ENCODE measurements at regions not wholly inside any gene's neighbourhood (a gene's known extent, or its start where the extent isn't known, plus 50 kb on each side); places are given as distances from the start of the nearest gene placed in this dataset.

- no peak for TF ChIP-seq PATZ1 (CRISPR knock-in tag; IDR thresholded peaks at IDR 0.05; ENCODE audit: borderline replicate concordance)
- TF ChIP-seq ARNTL (CRISPR knock-in tag; IDR thresholded peaks at IDR 0.05; ENCODE audit: borderline replicate concordance, low read depth) = no peak
- TF ChIP-seq ZFP30 (CRISPR knock-in tag; IDR thresholded peaks at IDR 0.05) = no peak
- no peak for TF ChIP-seq CREB5 (CRISPR knock-in tag; IDR thresholded peaks at IDR 0.05; ENCODE audit: low read depth)
- TF ChIP-seq ZNF565 (CRISPR knock-in tag; conservative IDR thresholded peaks at IDR 0.05; ENCODE audit: low read depth) = no peak
- no peak for TF ChIP-seq CSRNP3 (CRISPR knock-in tag; IDR thresholded peaks at IDR 0.05)
- TF ChIP-seq ZNF8 (CRISPR knock-in tag; IDR thresholded peaks at IDR 0.05) = no peak
- TF ChIP-seq ISL1 (CRISPR knock-in tag; IDR thresholded peaks at IDR 0.05) = no peak
These were observed 317.0 kb downstream of the GALR1 start (continued) for GRCh38 chr18:77566604-77567003.

- no peak for ATAC-seq
- no peak for TF ChIP-seq CSRNP3 (CRISPR knock-in tag; IDR thresholded peaks at IDR 0.05)
- TF ChIP-seq RARB (CRISPR knock-in tag; IDR thresholded peaks at IDR 0.05) = no peak
- no peak for TF ChIP-seq ZNF70 (CRISPR knock-in tag; IDR thresholded peaks at IDR 0.05)
- no peak for TF ChIP-seq BACH2 (CRISPR knock-in tag; IDR thresholded peaks at IDR 0.05; ENCODE audit: borderline replicate concordance)
- TF ChIP-seq ESRRG (CRISPR knock-in tag; IDR thresholded peaks at IDR 0.05) = no peak
- no peak for TF ChIP-seq TCF4 (CRISPR knock-in tag; IDR thresholded peaks at IDR 0.05; ENCODE audit: borderline replicate concordance)
These were observed 317.6 kb downstream of the GALR1 start for GRCh38 chr18:77567205-77567604.

GRCh38 chr18:77571743-77572142, 322.1 kb downstream of the GALR1 start:
- no peak for ATAC-seq
- TF ChIP-seq CSDC2 (CRISPR knock-in tag; IDR thresholded peaks at IDR 0.05) = no peak
- TF ChIP-seq ZFP3 (CRISPR knock-in tag; IDR thresholded peaks at IDR 0.05) = no peak
- no peak for TF ChIP-seq ZFP30 (CRISPR knock-in tag; IDR thresholded peaks at IDR 0.05)
- TF ChIP-seq TSHZ2 (CRISPR knock-in tag; IDR thresholded peaks at IDR 0.05) = no peak

GRCh38 chr18:77572537-77572936, 322.9 kb downstream of the GALR1 start:
- ATAC-seq = no peak

More at GRCh38 chr18:77572537-77572936, 322.9 kb downstream of the GALR1 start:
- TF ChIP-seq ZNF565 (CRISPR knock-in tag; conservative IDR thresholded peaks at IDR 0.05; ENCODE audit: low read depth) (no peak), ZFP3 (CRISPR knock-in tag; IDR thresholded peaks at IDR 0.05) (no peak), ZC3H10 (CRISPR knock-in tag; IDR thresholded peaks at IDR 0.05) (no peak), ZNF70 (CRISPR knock-in tag; IDR thresholded peaks at IDR 0.05) (no peak), RARB (CRISPR knock-in tag; IDR thresholded peaks at IDR 0.05) (no peak), ARNTL (CRISPR knock-in tag; IDR thresholded peaks at IDR 0.05; ENCODE audit: borderline replicate concordance, low read depth) (no peak), TSHZ2 (CRISPR knock-in tag; IDR thresholded peaks at IDR 0.05) (no peak)
